Mesenchymal stem cell (in vitro differentiated cells and primary cell): ENCODE measurements at regions not wholly inside any gene's neighbourhood (a gene's known extent, or its start where the extent isn't known, plus 50 kb on each side); places are given as distances from the start of the nearest gene placed in this dataset.

Source experiments
- DNase-seq: peaks from one replicate; pipeline ENCODE4 v3.0.0-alpha.2; 2013
- H2AFZ ChIP-seq: one replicate; pipeline ENCODE4 v1.6.1; 2013; ENCODE audit warnings: low read depth, mild to moderate bottlenecking, control low read depth, inconsistent platforms, low read length, moderate library complexity
- H2AK5ac ChIP-seq: 2 replicates; pipeline ENCODE4 v1.6.1; 2013; ENCODE audit warnings: low read length, moderate library complexity, mild to moderate bottlenecking, inconsistent platforms; ENCODE audit not compliant: severe bottlenecking
- H2BK120ac ChIP-seq: one replicate; pipeline ENCODE4 v1.6.1; 2013; ENCODE audit warnings: low read depth, mild to moderate bottlenecking, inconsistent platforms, low read length, moderate library complexity
- H2BK12ac ChIP-seq, 2 experiments: one replicate each; pipeline ENCODE4 v1.6.1; 2013; ENCODE audit warnings: inconsistent platforms in 2 of 2, low read length in 2 of 2, mild to moderate bottlenecking in 2 of 2, moderate library complexity in 2 of 2, control low read depth in 1 of 2
- H2BK15ac ChIP-seq: one replicate; pipeline ENCODE4 v1.6.1; 2013; ENCODE audit warnings: mild to moderate bottlenecking, low read depth, inconsistent platforms; ENCODE audit not compliant: poor library complexity, severe bottlenecking
- H2BK5ac ChIP-seq: 2 replicates; pipeline ENCODE4 v1.6.1; 2013; ENCODE audit warnings: low read depth, mild to moderate bottlenecking, low read length, control low read depth, inconsistent platforms; ENCODE audit not compliant: poor library complexity, severe bottlenecking
- H3K14ac ChIP-seq, 2 experiments: one replicate each; pipeline ENCODE4 v1.6.1; 2013; ENCODE audit warnings: inconsistent platforms in 2 of 2, low read length in 2 of 2, control low read depth in 1 of 2, mild to moderate bottlenecking in 1 of 2, moderate library complexity in 1 of 2
- H3K18ac ChIP-seq, 2 experiments: one replicate each; pipeline ENCODE4 v1.6.1; 2013; ENCODE audit warnings: inconsistent platforms in 2 of 2, low read length in 2 of 2, control low read depth in 1 of 2, low read depth in 1 of 2, mild to moderate bottlenecking in 1 of 2
- H3K23ac ChIP-seq, 2 experiments: one replicate each; pipeline ENCODE4 v1.6.1; 2013; ENCODE audit warnings: inconsistent platforms in 2 of 2, low read length in 2 of 2, mild to moderate bottlenecking in 2 of 2, moderate library complexity in 2 of 2, control low read depth in 1 of 2
- H3K27ac ChIP-seq: 2 replicates; pipeline ENCODE4 v1.5.1; 2013; ENCODE audit warnings: mild to moderate bottlenecking, moderate library complexity, low read length, control low read depth, inconsistent platforms; ENCODE audit not compliant: poor library complexity, severe bottlenecking
- H3K27me3 ChIP-seq, 2 experiments: 2 replicates each; pipeline versions ENCODE4 v1.6.1 to v1.7.0; 2013; ENCODE audit warnings: low read length in 2 of 2, mild to moderate bottlenecking in 2 of 2, moderate library complexity in 2 of 2, control low read depth in 1 of 2, inconsistent platforms in 1 of 2; ENCODE audit not compliant: control insufficient read depth in 1 of 2, insufficient read depth in 1 of 2
- H3K36me3 ChIP-seq, 2 experiments: 2 replicates each; pipeline versions ENCODE4 v1.6.1 to v1.7.0; 2013; ENCODE audit warnings: low read length in 2 of 2, control low read depth in 1 of 2, inconsistent platforms in 1 of 2, low read depth in 1 of 2, mild to moderate bottlenecking in 1 of 2; ENCODE audit not compliant: insufficient read depth in 2 of 2, control insufficient read depth in 1 of 2
- H3K4ac ChIP-seq, 2 experiments: one replicate each; pipeline ENCODE4 v1.6.1; 2013; ENCODE audit warnings: inconsistent platforms in 2 of 2, low read length in 2 of 2, mild to moderate bottlenecking in 2 of 2, moderate library complexity in 2 of 2, control low read depth in 1 of 2, low read depth in 1 of 2
- H3K4me1 ChIP-seq: 2 replicates; pipeline ENCODE4 v1.6.1; 2013; ENCODE audit warnings: low read depth, low read length, control low read depth; ENCODE audit not compliant: control insufficient read depth, insufficient read depth
- H3K4me2 ChIP-seq: 2 replicates; pipeline ENCODE4 v1.6.1; 2013; ENCODE audit warnings: low read length, mild to moderate bottlenecking, inconsistent platforms; ENCODE audit not compliant: poor library complexity, severe bottlenecking
- H3K4me3 ChIP-seq, 2 experiments: 2 replicates each; pipeline versions ENCODE4 v1.5.1 to v1.7.0; 2013; ENCODE audit warnings: low read length in 2 of 2, mild to moderate bottlenecking in 2 of 2, control low read depth in 1 of 2, low read depth in 1 of 2; ENCODE audit not compliant: insufficient read depth in 1 of 2
- H3K79me1 ChIP-seq: replicated peaks from 2 replicates; pipeline ENCODE4 v1.6.1; 2013; ENCODE audit warnings: mild to moderate bottlenecking, control low read depth, low read length, inconsistent platforms; ENCODE audit not compliant: poor library complexity, severe bottlenecking
- H3K9ac ChIP-seq: 2 replicates; pipeline ENCODE4 v1.7.0; 2013; ENCODE audit warnings: mild to moderate bottlenecking, low read length, moderate library complexity
- H3K9me3 ChIP-seq: 2 replicates; pipeline ENCODE4 v1.7.0; 2013; ENCODE audit warnings: mild to moderate bottlenecking, low read length; ENCODE audit not compliant: control insufficient read depth
- H4K8ac ChIP-seq: one replicate; pipeline ENCODE4 v1.6.1; 2013; ENCODE audit warnings: inconsistent platforms, mild to moderate bottlenecking, low read length, moderate library complexity
- H4K91ac ChIP-seq: one replicate; pipeline ENCODE4 v1.6.1; 2013; ENCODE audit warnings: mild to moderate bottlenecking, low read length, inconsistent platforms
- WGBS: methylation state at CpG from one replicate; pipeline ENCODE4 v1.1.7; 2013; ENCODE audit warnings: mixed read lengths; 5-methylcytosine and 5-hydroxymethylcytosine counted together

- H2BK5ac ChIP-seq = no peak overlapping the region
- no peak overlapping the region for H3K9ac ChIP-seq
- no peak overlapping the region for H3K18ac ChIP-seq
- no peaks in the 10 kb centered on the region for H3K9me3 ChIP-seq
- H4K8ac ChIP-seq = no peak overlapping the region
- H3K14ac ChIP-seq = no peak overlapping the region
- no peak overlapping the region for H2BK120ac ChIP-seq
- no peak overlapping the region for H3K4ac ChIP-seq
- H2AFZ ChIP-seq = no peak overlapping the region
- H2BK15ac ChIP-seq = no peak overlapping the region
- H3K4me3 ChIP-seq = no peak overlapping the region
- peaks cover 0 to 3% of the 10 kb centered on the region in 2 experiments for H3K27me3 ChIP-seq
- H3K36me3 ChIP-seq = no peaks in the 10 kb centered on the region
- no peak overlapping the region for H4K91ac ChIP-seq
- DNase-seq = peak; percentile 22
- no peak overlapping the region for H3K4me2 ChIP-seq
- no peak overlapping the region for H3K27ac ChIP-seq
- H2BK12ac ChIP-seq = no peak overlapping the region
- no peaks in the 10 kb centered on the region for H3K79me1 ChIP-seq
- H3K4me1 ChIP-seq = no peaks in the 10 kb centered on the region
- no peak overlapping the region for H3K23ac ChIP-seq
- WGBS = 23% methylated on average over 2 of the region's 3 CpGs
- H2AK5ac ChIP-seq = no peak overlapping the region
These were observed 351.0 kb downstream of the MCTP2 start for GRCh38 chr15:94582368-94582767.

DNA sequence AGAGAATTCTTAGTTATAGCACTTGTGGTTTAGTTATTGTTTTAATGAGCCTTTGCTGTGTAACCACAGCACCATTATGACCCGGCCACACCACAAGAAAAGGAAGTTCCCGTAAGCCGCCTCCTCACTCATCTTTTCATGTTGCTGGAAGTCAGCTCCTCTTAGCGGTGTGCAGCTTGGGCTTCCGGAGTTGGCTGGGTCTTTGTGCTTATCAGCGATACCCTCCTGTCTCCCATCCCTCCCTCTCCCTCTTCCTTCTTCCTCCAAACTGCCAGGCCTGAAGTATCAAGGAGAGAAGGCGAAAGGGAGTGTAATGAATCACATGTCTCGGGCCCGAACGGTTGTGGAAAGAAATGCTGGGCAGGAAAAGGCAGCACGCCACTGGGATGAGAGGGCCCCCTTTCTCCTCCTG lies 353.5 kb downstream of the MCTP2 start:
- no peak overlapping the region for H3K27ac ChIP-seq
- 81% methylated on average over 10 of the region's 11 CpGs for WGBS
- no peak overlapping the region for H4K91ac ChIP-seq
- no peak overlapping the region for H2BK12ac ChIP-seq
- H3K27me3 ChIP-seq = peaks cover 0 to 3% of the 10 kb centered on the region in 2 experiments
- H2BK5ac ChIP-seq = no peak overlapping the region
- H2AK5ac ChIP-seq = no peak overlapping the region
- H2BK120ac ChIP-seq = no peak overlapping the region
- H4K8ac ChIP-seq = no peak overlapping the region
- H3K4me3 ChIP-seq = peak overlapping the region in 1 of 2 experiments; percentile 40
- H3K36me3 ChIP-seq = no peaks in the 10 kb centered on the region
- DNase-seq = no peak
- no peak overlapping the region for H3K4ac ChIP-seq
- no peaks in the 10 kb centered on the region for H3K9me3 ChIP-seq
- no peak overlapping the region for H2BK15ac ChIP-seq
- H3K18ac ChIP-seq = no peak overlapping the region
- H3K79me1 ChIP-seq = no peaks in the 10 kb centered on the region
- H3K9ac ChIP-seq = no peak overlapping the region
- no peaks in the 10 kb centered on the region for H3K4me1 ChIP-seq
- no peak overlapping the region for H2AFZ ChIP-seq
- no peak overlapping the region for H3K23ac ChIP-seq
- no peak overlapping the region for H3K4me2 ChIP-seq
- no peak overlapping the region for H3K14ac ChIP-seq

GRCh38 chr15:94586099-94586498 lies 354.7 kb downstream of the MCTP2 start:
- no peaks in the 10 kb centered on the region for H3K79me1 ChIP-seq
- no peak overlapping the region for H2BK120ac ChIP-seq
- no peak overlapping the region for H3K23ac ChIP-seq
- no peak overlapping the region for H4K91ac ChIP-seq
- no peak overlapping the region for H2BK15ac ChIP-seq
- no peaks in the 10 kb centered on the region for H3K27me3 ChIP-seq
- H2BK12ac ChIP-seq = no peak overlapping the region
- no peak overlapping the region for H3K4ac ChIP-seq
- H3K27ac ChIP-seq = no peak overlapping the region
- H2AFZ ChIP-seq = no peak overlapping the region
- no peak overlapping the region for H3K14ac ChIP-seq
- 94% methylated on average over 2 of the region's 3 CpGs for WGBS
- H3K4me1 ChIP-seq = no peaks in the 10 kb centered on the region
- H3K18ac ChIP-seq = no peak overlapping the region
- DNase-seq = no peak
- no peaks in the 10 kb centered on the region for H3K9me3 ChIP-seq
- no peak overlapping the region for H3K9ac ChIP-seq
- H3K36me3 ChIP-seq = no peaks in the 10 kb centered on the region
- H2AK5ac ChIP-seq = no peak overlapping the region
- no peak overlapping the region for H4K8ac ChIP-seq
- no peak overlapping the region for H3K4me2 ChIP-seq
- H3K4me3 ChIP-seq = no peak overlapping the region
- no peak overlapping the region for H2BK5ac ChIP-seq

DNA sequence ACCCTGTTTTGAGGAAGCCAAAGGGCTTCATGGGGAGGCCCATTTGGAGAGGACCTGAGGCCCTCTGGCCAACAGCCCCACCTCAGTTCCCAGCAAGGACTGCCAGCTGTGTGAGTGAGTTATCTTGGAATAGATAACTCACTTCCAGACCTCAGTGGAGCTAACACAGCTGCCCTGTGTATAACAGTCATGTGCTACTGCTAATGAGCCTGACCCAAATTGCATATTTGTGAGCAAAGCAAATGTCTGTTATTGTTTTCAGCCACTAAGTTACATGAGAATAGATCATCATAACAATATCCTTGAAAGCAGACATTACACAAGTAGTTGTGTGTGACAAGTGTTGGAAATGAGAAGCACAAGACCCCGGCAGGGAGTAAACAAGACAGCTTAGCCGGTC lies 355.8 kb downstream of the MCTP2 start:
- Histone ChIP-seq H3K18ac (no peak overlapping the region), H2BK120ac (no peak overlapping the region), H2AFZ (no peak overlapping the region), H3K23ac (no peak overlapping the region), H3K4ac (no peak overlapping the region), H3K27ac (no peak overlapping the region), H3K4me2 (no peak overlapping the region), H2BK15ac (no peak overlapping the region), H2BK12ac (no peak overlapping the region), H4K91ac (no peak overlapping the region), H2BK5ac (no peak overlapping the region), H3K4me1 (no peaks in the 10 kb centered on the region), H3K27me3 (no peaks in the 10 kb centered on the region), H3K36me3 (no peaks in the 10 kb centered on the region), H3K4me3 (no peak overlapping the region), H3K79me1 (no peaks in the 10 kb centered on the region), H4K8ac (no peak overlapping the region), H3K9me3 (no peaks in the 10 kb centered on the region), H3K9ac (no peak overlapping the region), H2AK5ac (no peak overlapping the region), H3K14ac (no peak overlapping the region)
- 80% methylated on average over 2 of the region's 2 CpGs for WGBS
- DNase-seq = peak; percentile 13
